C4-2B (cell line): ENCODE measurements at regions not wholly inside any gene's neighbourhood (a gene's known extent, or its start where the extent isn't known, plus 50 kb on each side); places are given as distances from the start of the nearest gene placed in this dataset.

ENCODE experiments used
- ZFX ChIP-seq: fragments of 450-650 bp; IDR thresholded peaks from 2 replicates; pipeline ENCODE4 v1.6.1; 2017
- TF ChIP-seq, protein P1 (sequence below): fragments of 450-650 bp; conservative IDR thresholded peaks from 2 replicates; pipeline ENCODE4 v1.5.1; 2017; ENCODE audit warnings: mild to moderate bottlenecking

DNA sequence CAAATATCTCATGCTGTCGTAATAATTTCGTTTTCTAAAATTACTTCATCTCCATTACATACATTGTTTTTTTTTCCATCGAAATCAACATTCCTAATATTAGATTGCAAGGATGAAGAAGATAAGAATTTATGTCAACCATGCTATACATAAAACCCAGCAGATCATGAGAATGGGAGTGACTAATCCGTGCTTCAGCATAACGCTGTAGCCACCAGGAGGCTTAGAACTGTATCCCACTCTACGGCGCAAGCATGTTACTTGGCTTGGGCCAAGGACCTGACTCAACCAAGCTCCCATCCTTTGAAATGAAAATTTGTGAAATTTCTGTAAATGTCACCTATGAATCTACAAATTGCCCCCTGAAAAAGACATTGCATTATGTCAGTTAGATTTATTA is 392.5 kb downstream of the FIGN start:
- TF ChIP-seq, protein P1, sequence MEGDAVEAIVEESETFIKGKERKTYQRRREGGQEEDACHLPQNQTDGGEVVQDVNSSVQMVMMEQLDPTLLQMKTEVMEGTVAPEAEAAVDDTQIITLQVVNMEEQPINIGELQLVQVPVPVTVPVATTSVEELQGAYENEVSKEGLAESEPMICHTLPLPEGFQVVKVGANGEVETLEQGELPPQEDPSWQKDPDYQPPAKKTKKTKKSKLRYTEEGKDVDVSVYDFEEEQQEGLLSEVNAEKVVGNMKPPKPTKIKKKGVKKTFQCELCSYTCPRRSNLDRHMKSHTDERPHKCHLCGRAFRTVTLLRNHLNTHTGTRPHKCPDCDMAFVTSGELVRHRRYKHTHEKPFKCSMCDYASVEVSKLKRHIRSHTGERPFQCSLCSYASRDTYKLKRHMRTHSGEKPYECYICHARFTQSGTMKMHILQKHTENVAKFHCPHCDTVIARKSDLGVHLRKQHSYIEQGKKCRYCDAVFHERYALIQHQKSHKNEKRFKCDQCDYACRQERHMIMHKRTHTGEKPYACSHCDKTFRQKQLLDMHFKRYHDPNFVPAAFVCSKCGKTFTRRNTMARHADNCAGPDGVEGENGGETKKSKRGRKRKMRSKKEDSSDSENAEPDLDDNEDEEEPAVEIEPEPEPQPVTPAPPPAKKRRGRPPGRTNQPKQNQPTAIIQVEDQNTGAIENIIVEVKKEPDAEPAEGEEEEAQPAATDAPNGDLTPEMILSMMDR, result no peak
- TF ChIP-seq ZFX, result no peak
